ENCODE measurements at regions not wholly inside any gene's neighbourhood (a gene's known extent, or its start where the extent isn't known, plus 50 kb on each side); places are given as distances from the start of the nearest gene placed in this dataset.

GRCh38 chr18:55072698-55073097 is 113.4 kb upstream of the CCDC68 start:
- DNase-seq (no peak), ATAC-seq (no peak)
- intact Hi-C loops (cut with DNase I, micrococcal nuclease), result no loop called here

DNA sequence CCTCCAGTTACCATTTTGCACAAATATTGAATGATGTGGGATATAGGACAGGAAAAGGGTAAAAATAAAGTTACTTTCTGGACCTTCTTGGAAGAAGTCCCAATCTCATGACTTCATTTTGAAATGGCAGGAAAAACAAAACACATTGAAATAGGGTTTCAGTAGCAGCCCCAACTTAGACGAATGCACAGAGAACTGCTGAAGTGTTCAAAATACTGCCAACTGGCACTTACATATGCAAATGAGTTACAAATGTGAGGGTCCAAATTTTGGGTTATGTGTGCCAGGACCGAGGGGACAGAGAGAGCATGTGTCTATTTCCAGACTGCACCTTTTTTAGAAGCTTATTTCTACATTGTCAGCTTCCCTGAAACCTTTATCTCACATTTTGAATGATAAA is 112.9 kb upstream of the CCDC68 start:
- ATAC-seq (no peak), DNase-seq (no peak)
- intact Hi-C loops (cut with DNase I, micrococcal nuclease), result no loop called here

- ATAC-seq, result no peak
These were observed 110.2 kb upstream of the CCDC68 start for GRCh38 chr18:55069497-55069896.

GRCh38 chr18:55064760-55065159 is 105.5 kb upstream of the CCDC68 start:
- no peak for DNase-seq
- intact Hi-C loops (cut with DNase I, micrococcal nuclease), result no loop called here
- no peak for ATAC-seq

More at GRCh38 chr18:55069497-55069896, 110.2 kb upstream of the CCDC68 start:
- no peak for DNase-seq
- intact Hi-C loops (cut with DNase I, micrococcal nuclease), result no loop called here

- DNase-seq, result no peak
- no peak for ATAC-seq
- intact Hi-C loops (cut with DNase I, micrococcal nuclease), result no loop called here
These were observed 104.8 kb upstream of the CCDC68 start for GRCh38 chr18:55064073-55064472.

DNA sequence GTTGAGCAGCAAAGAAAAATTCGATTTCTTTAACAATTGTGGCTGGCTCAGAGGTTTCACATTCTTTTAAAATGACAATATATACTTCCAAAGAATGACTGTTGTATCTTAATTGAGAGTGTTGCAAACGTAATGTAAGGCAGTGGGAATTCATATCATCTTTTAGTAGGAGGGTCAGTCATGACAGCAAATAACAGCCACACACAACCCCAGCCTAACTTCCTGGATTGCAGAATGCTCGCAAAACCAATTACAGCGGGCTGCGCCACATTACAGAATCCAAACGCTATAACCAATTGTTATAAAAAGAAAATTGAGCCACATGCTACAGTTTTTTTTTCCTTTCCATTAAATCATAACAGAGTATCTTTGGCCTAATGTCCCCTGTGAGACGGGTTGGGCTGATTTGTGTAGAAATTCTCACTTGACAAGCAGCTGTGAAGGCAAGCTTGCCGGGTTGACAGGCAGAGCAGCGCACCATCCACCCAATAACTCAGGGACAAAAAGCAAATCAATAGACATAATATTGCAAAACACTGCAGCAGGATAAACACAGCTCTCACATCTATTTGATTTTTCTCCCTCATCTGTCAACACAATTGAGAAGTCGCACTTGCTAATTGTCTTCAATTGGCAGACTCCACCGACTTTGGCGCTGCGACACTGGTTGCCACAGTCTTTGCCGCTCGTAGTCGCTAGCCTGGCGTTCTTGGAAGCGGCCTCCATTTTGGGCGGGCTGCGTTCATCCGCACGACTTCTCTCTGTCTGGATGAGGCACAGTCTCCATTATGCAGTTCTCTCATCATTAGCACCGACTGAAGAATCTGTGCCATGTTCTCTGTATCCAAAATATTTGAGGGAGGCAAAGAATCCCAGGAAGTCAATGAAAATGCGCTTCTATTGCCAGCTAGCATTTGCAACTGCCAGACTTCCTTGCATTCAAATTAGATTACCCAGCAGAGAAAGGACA is 95.0 kb upstream of the CCDC68 start:
- DNase-seq (no peak), ATAC-seq (no peak)
- intact Hi-C loops (cut with DNase I, micrococcal nuclease), result no loop called here

DNA sequence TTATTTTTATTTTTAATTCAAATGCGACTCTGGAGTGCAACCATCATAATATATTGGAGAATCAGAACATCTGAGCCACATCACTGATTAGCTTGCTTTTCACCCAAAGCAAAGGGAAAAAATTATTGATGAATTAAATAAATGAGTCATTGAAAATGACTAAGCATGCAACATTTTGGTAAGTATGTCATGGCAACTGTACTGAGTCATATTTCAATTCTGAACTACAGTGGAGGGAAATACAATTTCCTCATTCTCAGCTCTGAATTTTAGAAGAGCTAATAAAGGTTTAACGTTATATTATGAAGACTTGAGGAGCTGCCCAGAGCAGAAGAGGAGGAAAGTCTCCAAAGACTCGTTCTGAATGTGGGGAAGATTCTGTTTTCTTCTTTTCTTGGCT is 89.6 kb upstream of the CCDC68 start:
- ATAC-seq, result no peak
- DNase-seq, result no peak
- intact Hi-C loops (cut with DNase I, micrococcal nuclease), result no loop called here

DNA sequence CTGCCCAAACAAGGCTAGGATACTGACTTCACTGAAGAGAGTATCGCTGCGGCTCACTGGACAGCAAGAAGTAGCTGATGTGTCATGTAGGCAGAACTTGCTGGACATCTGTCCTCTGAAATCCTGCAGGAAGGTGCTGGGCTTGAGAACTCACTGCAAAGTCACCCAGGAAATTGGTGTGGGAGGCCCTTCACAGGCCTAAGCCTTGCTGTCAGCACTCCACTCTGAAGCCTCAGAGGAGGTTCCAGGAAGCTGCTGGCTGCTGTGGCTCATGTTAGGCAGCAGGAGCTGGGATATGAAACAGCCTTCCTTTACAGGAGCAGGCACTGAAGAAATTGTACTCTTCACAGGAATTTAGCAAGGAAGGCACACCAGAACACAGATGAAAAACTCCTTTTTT is 88.3 kb upstream of the CCDC68 start:
- no peak for ATAC-seq
- intact Hi-C loops (cut with DNase I, micrococcal nuclease), result no loop called here

GRCh38 chr18:55041366-55041765 is 82.1 kb upstream of the CCDC68 start:
- ATAC-seq, result no peak
- DNase-seq, result no peak
- intact Hi-C loops (cut with DNase I, micrococcal nuclease), result no loop called here

More for the DNA sequence above, 88.3 kb upstream of the CCDC68 start:
- DNase-seq, result no peak

- intact Hi-C loops (cut with DNase I, micrococcal nuclease), result no loop called here
- no peak for ATAC-seq
- no peak for DNase-seq
These were observed 78.9 kb upstream of the CCDC68 start for GRCh38 chr18:55038162-55038561.

- intact Hi-C loops (cut with DNase I, micrococcal nuclease), result no loop called here
- DNase-seq, result no peak
- ATAC-seq, result no peak
These were observed 75.5 kb upstream of the CCDC68 start for GRCh38 chr18:55034742-55035141.

DNA sequence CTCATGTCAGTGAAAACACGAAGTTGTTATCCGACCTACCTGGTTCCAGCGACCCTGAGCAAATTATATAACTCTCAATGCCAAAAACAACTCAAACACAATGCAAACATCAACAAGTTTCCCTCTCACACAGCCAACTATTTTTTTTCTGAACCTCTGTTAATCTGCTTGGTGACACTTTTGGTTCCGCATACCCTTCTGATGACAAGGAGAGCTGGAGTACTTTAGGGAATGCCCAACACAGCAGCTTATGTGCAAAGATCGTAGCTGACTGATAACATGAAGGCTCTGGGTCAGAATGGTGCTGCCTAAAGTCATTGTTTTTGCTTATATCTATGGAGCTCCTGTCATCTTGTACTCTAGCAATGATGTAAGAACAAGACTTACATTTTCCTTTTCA is 72.7 kb upstream of the CCDC68 start:
- ATAC-seq (no peak), DNase-seq (no peak)
- intact Hi-C loops (cut with DNase I, micrococcal nuclease), result no loop called here

- DNase-seq (no peak), ATAC-seq (no peak)
- intact Hi-C loops (cut with DNase I, micrococcal nuclease), result no loop called here
These were observed 72.3 kb upstream of the CCDC68 start for GRCh38 chr18:55031576-55031975.

- intact Hi-C loops (cut with DNase I, micrococcal nuclease), result no loop called here
- no peak for ATAC-seq
These were observed 71.9 kb upstream of the CCDC68 start for GRCh38 chr18:55031164-55031563.

DNA sequence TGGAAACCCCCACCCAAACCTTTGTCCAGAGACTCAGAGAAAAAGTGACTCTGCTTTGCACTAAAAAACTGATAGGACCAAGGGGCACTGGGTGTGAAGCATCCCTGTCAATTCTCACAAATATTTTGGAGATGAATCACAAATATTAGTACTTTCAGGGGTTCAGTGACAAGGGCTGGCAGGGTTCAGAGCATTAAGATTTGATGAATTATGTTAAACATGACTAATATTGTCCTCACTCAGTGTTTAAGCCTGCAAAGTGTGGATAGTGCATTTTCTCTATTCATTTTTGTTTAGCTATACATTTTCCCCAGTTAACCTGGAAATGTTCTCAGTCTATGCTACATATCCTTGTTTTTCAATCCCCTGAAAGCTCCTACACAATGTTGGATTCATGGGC is 65.3 kb upstream of the CCDC68 start:
- intact Hi-C loops (cut with DNase I, micrococcal nuclease), result no loop called here
- no peak for DNase-seq
- no peak for ATAC-seq

More at GRCh38 chr18:55031164-55031563, 71.9 kb upstream of the CCDC68 start:
- DNase-seq, result no peak

GRCh38 chr18:55018602-55019001 is 59.3 kb upstream of the CCDC68 start:
- intact Hi-C loops (cut with DNase I, micrococcal nuclease), result no loop called here
- no peak for DNase-seq
- no peak for ATAC-seq

- DNase-seq (no peak), ATAC-seq (no peak)
- intact Hi-C loops (cut with DNase I, micrococcal nuclease), result no loop called here
These were observed 54.8 kb upstream of the CCDC68 start for GRCh38 chr18:55014095-55014494.

DNA sequence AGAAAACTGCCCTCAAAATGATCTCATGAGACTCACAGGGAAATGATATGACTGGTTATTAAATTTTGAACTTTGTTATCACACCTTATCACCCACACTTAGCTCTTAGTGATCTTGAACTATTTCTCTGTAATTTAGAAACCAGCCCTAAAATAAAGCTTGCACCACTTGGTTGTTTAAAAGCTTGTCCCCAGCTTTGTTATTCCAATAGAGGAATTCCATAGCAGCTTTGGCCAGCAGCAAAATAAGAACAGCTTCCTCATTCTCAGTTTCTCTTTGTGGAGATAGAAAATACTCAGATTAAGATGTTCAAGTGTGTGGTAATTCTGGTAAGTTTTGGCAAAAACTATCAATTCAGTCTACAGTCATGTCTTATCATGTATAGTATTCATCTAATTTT is 54.4 kb upstream of the CCDC68 start:
- intact Hi-C loops (cut with DNase I, micrococcal nuclease), result no loop called here
- DNase-seq, result no peak

DNA sequence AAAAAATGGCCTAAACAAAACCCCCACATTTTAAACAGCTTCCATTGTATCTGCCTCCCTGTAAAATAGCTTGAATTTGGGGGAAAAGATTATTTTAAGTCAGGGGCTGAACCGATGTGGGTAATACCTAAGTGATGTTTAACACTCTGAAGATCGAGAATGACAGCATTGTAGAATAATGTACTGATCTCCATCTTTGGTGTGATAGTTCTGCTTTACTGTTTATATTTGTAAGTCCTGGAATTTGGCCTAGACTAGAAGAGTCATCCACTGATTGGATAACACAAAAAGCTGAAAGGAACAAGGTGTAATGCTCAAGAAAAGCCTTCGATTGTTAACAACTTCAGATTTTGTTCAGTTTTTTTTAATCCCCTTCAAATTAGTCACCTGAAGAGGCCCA is 53.8 kb upstream of the CCDC68 start:
- ATAC-seq, result no peak
- intact Hi-C loops (cut with DNase I, micrococcal nuclease), result no loop called here
- no peak for DNase-seq

More for the DNA sequence above, 54.4 kb upstream of the CCDC68 start:
- no peak for ATAC-seq

DNA sequence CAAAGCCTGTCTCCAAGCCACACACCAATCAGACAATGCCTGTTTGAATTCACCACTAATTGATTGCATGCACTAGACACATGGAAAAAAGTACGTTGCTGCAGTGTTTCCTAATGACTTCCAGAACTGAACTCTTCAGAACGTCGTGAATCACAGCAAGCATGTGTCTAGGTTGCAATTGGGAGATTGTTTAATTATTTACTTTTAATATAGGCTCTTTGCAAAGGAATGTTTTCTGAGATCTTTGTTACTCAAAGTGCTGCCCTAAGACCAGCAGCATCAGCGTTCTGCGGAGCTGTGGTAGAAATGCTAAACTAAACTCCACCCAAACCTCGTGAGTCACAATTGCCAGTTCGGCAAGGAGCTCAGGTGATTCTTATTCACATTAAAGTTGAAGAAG is 52.7 kb upstream of the CCDC68 start:
- ATAC-seq (no peak), DNase-seq (no peak)
- intact Hi-C loops (cut with DNase I, micrococcal nuclease), result no loop called here
